ENCODE measurements at regions not wholly inside any gene's neighbourhood (a gene's known extent, or its start where the extent isn't known, plus 50 kb on each side); places are given as distances from the start of the nearest gene placed in this dataset.

- DNase-seq: no peak
These were observed 62.9 kb downstream of the NHLRC3 start for GRCh38 chr13:39100996-39101738.

DNA sequence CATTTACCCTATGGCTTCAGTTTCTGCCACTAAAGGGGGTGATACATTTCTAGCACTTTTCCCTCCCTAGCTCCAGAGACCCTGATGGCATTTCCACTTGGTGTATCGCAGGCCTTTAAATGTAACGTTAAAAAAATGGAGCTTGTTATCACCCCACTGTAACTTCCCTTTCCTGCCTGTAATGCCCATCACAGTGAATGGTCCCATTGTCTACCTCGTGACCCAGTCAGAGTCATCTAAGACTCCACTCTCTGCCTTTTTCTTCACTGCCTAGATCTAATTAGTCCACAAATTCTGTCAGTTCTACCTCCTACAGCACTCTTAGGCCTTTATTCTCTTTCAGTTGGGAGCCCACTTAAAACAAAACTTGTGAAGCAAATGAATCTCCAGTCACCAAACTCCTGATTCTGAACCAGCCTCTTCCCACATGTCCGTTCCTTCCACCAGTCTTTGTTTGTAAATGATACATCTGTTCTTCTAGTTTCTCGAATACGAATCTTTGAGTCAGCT lies 64.8 kb downstream of the NHLRC3 start:
- no peak for DNase-seq

DNA sequence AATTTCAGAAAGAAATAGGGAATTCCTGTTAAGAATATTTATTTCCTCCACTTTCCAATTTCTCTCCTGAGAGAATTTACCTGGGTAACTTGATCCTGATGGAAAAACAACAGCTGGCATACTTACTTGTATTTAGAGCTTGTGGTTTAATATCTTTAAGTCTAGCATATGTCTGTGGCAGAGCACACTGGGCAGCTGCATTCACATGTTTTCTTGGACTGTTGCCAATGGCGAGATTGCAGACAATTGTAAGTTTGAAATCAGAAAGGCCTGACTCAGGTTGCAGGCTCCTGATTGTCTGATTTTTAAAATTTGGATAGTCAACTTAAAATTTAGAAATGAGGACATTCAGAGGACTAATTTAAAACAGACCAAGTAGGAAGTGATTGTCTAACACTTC lies 66.9 kb downstream of the NHLRC3 start:
- no peak for DNase-seq

GRCh38 chr13:39106216-39107005 lies 68.2 kb downstream of the NHLRC3 start:
- DNase-seq: no peak

DNA sequence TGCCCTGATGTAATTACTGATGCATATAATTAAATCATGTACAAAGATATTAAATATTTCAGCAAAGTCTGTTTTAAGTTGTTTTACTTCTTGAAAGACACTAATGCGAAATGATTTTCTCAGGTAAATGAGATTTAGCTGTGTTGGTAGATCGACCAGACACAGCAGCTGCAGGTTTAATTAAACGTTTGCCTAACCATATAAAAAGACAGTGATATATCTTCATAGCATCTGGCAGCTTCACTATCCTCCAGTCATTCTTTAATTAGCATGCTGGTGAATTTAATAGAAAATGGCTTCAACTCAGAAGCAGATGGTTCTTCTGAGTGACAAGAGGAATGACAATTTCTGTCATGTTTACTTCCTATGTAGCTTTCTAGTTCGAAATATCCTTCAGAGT lies 69.3 kb downstream of the NHLRC3 start:
- no peak for DNase-seq

DNA sequence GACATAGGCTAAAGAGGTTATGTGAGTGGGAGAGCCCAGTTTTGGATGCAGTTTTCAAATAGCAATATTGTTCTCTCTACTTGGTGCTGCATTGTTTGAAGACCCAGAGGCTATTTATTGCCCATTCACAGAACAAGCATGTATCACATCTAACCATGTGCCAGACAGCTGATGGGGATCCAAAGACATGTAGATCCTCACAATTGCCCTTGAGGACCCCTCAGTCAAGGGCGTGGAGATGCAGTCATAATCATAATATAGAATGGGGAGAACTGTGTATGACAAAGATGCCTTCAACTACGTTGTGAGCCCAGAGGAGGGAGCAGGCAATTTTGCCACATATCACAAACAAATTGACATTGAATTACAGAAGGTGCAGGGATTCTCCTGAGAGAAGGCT lies 70.5 kb downstream of the NHLRC3 start:
- DNase-seq: no peak

- peak; percentile 11 for DNase-seq
These were observed 72.4 kb downstream of the NHLRC3 start for GRCh38 chr13:39110518-39111097.

DNA sequence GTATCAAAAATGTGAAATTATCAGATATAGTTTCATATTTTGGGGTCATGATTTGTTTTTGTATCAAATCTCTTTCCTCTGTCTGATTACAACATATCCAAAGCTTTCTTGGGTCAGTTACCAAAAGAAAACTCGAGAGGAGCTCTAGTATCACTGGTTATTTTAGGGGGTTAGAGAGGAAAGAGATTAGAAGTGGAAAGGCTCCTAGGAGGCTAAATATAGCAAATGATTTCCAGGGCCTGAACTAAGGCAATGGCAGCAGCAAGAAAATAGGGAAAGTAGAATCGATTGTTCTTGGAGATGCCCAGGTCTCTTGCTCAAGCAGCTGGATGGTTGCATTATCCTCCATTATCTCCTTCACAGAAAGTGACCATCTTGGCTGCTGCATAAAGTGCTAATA lies 72.9 kb downstream of the NHLRC3 start:
- DNase-seq: no peak

GRCh38 chr13:39119422-39119821 lies 81.2 kb downstream of the NHLRC3 start:
- DNase-seq: no peak

DNA sequence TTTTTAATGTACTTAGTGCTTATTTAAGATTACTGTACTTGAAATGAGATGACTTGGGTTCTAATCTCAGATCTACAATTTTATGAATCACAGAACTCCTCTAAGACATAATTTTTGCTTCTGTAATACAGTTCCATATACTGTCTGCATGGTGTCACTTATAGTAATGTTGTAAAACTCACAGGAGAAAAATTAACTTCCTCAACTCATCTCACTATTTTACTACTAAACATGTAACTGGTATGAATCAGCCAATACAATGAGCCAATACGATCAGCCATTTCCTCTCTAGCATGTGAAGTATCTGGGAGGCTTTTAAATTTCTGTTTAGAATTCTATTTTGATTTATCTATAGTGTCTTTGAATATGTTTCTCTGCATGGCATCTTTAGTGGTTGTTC lies 85.3 kb downstream of the NHLRC3 start:
- no peak for DNase-seq

DNA sequence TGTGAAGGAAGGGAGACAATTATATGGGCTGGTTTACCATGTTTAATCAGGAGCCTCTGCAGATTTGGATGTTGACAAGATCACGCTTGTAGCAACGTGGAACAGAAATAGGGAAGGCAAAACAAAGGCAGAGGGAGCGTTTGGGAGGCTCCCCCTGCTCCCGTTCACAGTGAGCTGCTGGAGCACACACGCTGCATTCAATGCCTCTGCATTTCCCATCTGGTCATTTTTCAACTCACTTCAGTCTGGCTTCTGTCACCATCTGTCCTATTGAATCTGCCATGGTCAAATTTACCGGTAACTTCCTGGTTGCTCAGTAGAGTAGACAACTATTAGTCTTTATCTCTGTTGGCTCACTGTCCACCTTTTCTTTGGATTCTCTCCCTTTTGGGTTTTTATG lies 91.0 kb downstream of the NHLRC3 start:
- no peak for DNase-seq

GRCh38 chr13:39130301-39130700 lies 92.0 kb downstream of the NHLRC3 start:
- DNase-seq: no peak

GRCh38 chr13:39132286-39133230 lies 94.3 kb downstream of the NHLRC3 start:
- no peak for DNase-seq

- DNase-seq: no peak
These were observed 95.5 kb downstream of the NHLRC3 start for GRCh38 chr13:39133781-39134180.

DNA sequence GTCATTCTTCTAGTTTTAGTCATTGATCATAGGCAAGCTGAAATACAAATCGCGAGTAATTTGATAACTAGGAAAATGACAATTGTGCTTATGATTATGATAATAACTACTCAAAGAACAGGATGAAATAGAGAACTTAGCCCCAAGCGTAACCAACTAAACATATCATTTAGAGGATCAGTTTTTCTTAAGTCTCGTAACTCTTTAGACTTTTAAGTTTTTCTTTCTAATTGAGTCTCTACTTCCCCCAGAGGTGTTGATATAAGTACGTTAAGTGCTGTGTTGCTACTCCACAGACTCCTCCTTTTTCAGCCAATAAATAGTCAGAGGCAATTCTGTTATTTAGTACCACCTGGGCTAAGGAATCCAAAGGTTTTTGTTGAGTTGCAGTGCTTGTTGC lies 96.3 kb downstream of the NHLRC3 start:
- no peak for DNase-seq

DNA sequence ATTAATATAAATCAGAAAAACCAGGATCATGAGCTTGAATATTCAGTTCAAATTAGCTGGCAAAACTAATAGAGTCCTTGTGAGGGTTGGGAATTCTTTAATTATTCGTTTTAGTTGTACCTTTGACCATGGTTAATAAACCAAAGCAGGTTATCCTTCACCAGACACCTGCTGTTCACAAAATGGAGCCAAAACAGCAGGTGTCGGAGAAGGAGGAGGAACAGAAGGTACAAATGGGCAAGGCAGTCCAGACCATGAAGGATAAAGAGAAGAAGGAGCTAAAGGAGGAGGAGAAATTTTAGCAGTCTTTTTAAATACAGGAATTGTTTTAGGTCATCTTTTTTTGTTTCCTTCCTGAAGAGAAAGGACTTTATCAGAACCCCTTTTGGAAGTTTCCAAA lies 106.1 kb downstream of the NHLRC3 start:
- DNase-seq: no peak

DNA sequence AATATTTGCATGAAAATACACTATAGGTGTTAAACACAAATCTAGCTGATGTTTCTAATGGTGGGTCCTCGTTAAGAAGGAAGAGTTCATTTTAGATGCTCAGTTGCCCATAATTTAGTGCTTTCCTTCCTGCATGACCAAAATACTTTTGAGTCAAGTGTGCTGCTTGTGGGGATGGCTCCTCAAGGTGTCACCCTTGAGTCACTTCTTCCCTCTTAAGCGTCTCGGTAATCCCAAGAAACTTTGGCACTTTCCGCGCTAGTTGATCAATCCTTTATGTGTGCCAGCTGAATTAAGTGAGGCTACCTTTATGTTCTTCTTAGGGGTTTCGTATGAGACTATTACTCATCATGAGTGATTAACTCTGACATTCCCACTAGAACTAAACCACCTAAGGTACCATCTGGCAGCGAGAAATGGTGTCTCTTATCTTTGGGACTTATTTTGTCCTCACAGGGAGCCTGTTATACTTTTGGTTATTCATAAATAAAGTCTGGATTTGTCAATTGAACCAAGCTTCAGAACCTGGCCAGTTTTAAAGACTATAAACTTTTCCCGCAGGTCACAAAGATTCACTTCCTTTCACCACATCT lies 106.8 kb downstream of the NHLRC3 start:
- DNase-seq: no peak

DNA sequence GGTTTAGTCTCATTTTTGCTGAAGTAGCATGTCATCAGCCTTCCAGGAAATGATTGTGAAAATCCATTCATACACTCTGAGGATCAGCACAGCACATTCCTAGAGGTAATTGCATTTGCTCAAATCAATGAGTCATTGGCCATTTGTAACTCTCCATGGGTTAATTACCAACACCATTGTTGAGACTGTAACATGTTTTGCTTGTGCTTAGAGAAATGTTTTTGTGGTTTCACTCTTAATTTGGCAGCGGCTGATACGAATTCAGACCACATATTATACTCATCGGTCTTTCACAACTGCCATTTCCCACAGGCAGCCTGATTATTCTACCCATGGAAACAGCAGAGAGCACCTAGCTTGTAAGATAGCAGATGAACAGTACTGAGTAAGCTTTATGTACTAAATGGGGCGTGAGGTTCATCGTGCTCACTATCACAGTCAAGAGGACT lies 110.3 kb downstream of the NHLRC3 start:
- peak; percentile 66 for DNase-seq

GRCh38 chr13:39149896-39150295 lies 111.6 kb downstream of the NHLRC3 start:
- DNase-seq: no peak

DNA sequence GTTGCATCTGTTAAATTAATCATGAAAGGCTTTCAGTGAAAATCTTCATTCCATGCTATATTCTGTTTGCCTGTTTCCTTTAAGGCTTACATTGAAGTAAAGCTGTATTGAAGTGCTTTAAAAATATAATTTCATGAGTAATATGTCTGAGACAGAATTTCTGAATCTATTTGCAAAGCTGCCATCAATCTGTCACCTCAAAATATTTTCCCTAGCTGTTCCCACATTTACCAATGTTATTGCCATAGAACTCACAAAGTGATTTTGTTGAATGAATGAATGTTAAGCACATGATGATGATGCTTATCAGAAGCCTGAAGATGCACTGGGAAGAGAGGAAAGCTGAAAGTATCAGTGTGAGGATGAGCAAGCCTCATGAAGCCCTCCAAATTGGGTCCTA lies 115.8 kb downstream of the NHLRC3 start:
- no peak for DNase-seq

DNA sequence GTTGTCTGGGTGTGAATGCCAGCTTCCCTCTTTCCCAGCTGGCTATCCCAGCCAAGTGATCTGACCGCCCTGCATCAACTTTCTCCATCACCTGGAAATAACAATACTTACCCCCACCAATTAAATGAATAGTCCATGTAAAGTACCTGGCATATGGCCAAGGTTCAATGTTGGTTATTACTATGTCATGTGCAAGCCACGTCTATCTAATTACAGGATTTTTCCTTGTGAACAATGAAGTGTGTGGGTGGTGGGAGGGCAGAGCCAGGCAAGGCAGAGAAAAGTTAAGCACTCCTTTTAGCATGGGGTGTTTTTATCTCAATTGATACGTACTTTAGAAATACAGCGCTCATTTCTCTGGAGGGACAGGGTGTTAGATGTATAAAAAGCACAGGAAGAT lies 121.1 kb downstream of the NHLRC3 start:
- DNase-seq: no peak

GRCh38 chr13:39159846-39160370 lies 121.7 kb downstream of the NHLRC3 start:
- DNase-seq: no peak
